GM18505 (cell line): ENCODE measurements at regions not wholly inside any gene's neighbourhood (a gene's known extent, or its start where the extent isn't known, plus 50 kb on each side); places are given as distances from the start of the nearest gene placed in this dataset.

Experiments used
- ATAC-seq: cut with Tn5 transposase; IDR thresholded peaks from one replicate; pipeline ENCODE4 v1.9.1; 2021; ENCODE audit not compliant: unreplicated experiment
- POLR2A ChIP-seq: IDR thresholded peaks from 4 replicates; pipeline ENCODE4 v1.6.1; 2011; ENCODE audit warnings: borderline replicate concordance; ENCODE audit not compliant: insufficient read depth, insufficient read length; ENCODE audit errors: extremely low read depth

GRCh38 chr14:101098641-101099040 is 195.1 kb upstream of the RTL1 start:
- TF ChIP-seq POLR2A: no peak
- ATAC-seq: no peak

DNA sequence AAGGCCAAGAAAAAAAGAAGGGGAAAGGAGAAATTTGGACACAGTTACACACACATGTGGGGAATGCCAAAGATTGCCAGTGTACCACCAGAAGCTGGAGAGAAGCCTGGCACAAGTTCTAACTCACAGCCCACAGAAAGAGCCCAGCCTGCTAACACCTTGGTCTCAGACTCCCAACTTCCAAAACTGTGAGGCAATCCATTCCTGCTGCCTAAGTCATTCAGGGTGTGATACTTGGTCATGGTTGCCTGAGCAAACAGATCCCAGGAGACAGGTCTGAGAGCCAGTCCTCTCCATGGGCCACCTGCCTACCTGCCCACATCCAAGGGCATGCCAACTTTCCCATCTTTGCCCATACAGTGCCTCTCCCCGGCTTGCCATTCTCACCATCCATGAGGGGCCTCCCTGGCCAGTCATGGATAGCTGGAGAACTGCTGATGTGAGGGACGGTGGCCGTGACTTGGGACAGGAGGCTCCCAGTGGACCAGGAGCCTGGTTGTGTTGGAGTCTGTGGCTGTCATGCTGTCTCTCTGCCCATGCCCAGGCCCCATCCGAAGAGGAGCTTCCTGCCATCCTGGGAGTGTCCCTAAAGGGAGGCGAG is 198.0 kb upstream of the RTL1 start:
- ATAC-seq: no peak
- TF ChIP-seq POLR2A: no peak

DNA sequence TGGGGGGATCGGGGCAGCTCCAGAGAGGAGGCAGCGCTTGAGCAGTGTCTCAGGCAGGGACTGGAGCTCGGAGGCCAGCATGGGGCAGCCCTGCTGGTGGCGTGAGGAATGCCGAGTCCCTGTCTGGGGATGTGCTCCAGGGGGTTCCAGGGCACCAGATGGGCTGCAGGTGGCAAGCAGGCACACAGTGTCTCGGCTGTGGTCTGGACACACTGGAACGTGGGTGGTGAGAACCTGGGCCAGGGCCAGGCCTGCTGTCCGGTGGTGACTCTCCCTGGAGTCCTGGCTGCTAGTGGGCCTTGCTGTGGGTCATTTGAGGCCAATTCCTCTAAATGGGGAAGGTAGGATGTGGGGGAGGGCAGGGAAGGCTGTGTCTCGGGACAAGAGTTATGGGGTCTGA is 199.4 kb upstream of the RTL1 start:
- ATAC-seq: no peak
- no peak for TF ChIP-seq POLR2A

GRCh38 chr14:101103321-101103901 is 199.9 kb upstream of the RTL1 start:
- no peak for TF ChIP-seq POLR2A
- ATAC-seq: no peak

- ATAC-seq: no peak
- TF ChIP-seq POLR2A: no peak
These were observed 201.0 kb upstream of the RTL1 start for GRCh38 chr14:101104485-101104884.

DNA sequence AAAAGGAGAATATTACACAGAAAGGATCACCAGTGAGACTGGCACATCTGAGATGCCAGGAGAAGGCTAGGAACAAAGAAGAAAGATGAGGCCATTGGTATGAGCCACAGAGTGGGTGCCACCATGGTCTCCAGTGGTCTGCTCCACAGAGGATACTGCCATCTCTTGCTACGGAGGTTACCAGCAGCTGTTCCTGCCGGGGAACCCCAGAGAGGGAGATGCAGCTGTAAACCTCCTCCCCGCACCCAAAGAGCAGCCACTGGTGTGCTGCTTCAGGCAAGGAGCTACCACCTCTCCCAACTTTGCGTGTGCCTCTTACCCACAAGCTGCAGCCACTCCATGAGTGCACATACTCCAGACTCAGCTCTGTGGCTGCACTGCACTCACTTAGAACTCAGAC is 201.5 kb upstream of the RTL1 start:
- no peak for ATAC-seq
- no peak for TF ChIP-seq POLR2A

GRCh38 chr14:101108579-101109346 is 205.2 kb upstream of the RTL1 start:
- TF ChIP-seq POLR2A: no peak
- no peak for ATAC-seq

GRCh38 chr14:101109347-101109638 is 205.8 kb upstream of the RTL1 start:
- no peak for ATAC-seq
- no peak for TF ChIP-seq POLR2A

DNA sequence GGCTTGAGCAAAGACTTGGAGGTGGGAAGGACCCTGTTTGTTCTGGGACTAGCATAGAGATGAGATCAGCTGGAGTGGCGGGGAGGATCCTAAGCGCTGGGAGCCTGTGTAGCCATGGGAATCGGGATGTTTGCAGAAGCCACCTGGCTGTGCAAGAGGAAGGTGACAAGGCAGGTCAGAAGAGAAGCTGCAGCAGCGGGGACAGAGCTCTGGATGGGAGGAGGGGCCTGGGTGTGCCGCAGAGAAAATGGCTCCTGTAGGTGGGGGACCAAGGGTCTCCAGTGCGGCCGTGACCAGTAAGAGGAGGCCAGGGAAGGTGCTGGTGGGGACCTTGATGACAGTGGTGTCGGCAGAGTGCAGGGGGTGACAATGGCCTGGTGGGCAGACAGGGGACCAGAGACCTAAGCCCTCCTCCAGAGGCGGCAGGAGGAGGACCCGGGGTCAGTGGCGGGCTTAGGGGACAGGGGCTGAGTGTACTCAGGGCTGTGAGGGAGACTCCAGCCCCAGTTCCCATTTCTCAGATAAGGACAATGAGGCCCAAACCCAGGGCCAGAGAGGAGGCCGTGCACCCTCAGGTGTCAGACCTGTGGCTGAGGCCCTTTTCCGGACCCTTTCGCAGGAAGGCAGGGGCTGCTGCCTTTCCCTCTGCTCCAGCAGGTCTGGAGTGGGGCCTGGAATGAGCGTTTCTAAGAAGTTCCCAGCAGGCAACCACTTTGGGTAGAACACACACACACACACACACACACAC is 206.6 kb upstream of the RTL1 start:
- TF ChIP-seq POLR2A: no peak
- ATAC-seq: no peak

DNA sequence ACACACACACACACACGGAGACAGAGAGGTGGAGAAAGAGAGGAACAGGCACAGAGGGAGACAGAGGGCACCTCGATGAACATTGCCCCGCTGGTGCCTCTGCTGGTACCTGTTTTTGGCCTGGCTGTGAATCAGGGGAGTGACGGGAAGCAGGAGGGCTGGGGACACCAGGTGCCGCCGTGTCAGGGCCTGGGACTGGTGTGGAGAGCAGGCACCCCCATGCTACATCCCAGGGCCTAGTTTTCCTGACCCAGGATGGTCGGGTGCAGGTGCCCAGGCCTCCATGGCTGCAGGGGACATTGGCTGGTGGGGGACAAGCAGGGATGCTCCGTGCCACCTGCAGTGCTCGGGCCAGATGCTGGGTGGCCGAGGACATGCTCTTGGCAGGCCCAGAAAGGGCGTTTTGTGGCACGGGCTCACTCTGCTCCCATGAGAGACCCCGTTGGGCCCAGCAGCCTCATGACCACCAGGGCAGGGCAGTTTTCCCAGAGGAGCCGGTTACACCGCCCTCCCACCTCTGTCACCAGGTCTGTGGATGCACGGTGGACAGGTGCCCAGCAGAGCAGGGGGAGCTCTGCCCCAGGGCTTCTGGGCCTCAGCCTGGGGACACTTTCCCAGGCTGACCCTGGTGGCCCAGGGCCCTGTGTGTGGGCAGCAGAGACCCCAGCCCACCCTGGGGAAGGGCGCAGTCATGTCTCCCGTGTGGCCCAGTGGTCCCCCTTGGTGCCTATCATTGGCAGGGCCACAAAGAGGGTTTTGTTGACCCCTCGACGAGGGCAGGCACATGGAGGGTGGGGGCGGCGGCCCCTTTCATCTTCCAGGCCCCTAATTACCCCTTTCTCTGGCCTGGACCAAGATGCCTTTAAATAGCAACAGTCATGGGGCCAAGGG is 207.5 kb upstream of the RTL1 start:
- no peak for ATAC-seq
- no peak for TF ChIP-seq POLR2A

DNA sequence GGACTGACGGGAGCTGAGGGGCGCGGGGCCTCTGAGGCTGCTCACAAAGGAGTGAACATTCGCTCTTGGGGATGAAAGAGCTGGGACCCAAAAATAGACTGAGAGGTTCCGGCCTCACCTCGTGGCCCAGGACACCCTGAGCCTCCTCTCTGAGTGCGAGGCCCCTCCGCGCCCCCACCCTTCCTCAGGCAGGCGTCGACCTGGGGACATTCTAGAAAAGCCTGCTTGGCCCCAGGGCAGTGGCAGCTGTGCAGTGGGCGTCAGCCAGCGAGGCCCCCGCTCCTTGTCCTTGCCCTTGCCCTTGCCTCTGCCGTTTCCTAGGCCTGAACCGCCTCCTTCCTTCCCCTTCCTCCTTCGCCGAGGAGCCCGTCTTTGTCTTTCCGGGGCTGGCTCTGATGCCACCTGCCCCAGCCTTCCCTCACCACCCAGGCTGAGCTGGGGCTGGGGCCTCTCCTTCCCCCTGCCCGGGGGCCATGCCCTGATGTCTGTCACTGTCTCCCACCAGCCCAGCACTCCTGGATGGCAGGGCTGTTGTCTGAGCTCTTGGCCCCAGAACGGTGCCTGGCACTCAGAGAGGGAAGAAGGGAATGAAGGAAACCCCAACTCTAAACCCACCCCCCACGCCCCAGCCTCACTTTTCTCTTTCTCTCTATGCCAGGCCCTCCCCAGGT is 208.2 kb upstream of the RTL1 start:
- no peak for TF ChIP-seq POLR2A
- no peak for ATAC-seq

- TF ChIP-seq POLR2A: no peak
- ATAC-seq: no peak
These were observed 209.0 kb upstream of the RTL1 start for GRCh38 chr14:101112351-101113107.
